ENCODE measurements at regions not wholly inside any gene's neighbourhood (a gene's known extent, or its start where the extent isn't known, plus 50 kb on each side); places are given as distances from the start of the nearest gene placed in this dataset.

DNA sequence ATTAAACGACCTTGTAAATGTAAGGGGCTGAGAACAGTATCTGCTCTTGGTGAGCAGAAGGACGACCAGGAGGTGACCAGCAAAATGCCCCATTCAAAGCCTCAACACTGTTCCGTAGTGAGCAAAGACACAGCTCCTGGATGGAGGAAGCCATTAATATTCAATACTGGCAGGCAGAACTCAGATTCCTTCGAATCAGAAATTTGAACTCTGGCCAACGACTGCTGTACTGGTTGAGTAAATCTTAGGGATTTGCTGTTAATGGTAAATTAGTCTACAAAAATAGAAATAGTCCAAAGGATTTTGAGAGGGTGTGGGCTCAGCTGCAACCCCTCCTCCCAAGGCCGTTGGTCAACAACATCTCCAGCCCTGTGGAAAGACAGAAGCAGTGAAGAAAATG lies 130.5 kb upstream of the PFKP start:
- H3K4me1 Mint-ChIP-seq: no peaks in the 10 kb centered on the region
- CTCF ChIA-PET: interaction anchor here (1.3 kb wide), 1 partner anchor 10 kb away, joined by 4 read pairs; no protein-coding TSS in a partner anchor
- no peaks in the 10 kb centered on the region for H3K36me3 Mint-ChIP-seq (ENCODE audit: low read depth)

DNA sequence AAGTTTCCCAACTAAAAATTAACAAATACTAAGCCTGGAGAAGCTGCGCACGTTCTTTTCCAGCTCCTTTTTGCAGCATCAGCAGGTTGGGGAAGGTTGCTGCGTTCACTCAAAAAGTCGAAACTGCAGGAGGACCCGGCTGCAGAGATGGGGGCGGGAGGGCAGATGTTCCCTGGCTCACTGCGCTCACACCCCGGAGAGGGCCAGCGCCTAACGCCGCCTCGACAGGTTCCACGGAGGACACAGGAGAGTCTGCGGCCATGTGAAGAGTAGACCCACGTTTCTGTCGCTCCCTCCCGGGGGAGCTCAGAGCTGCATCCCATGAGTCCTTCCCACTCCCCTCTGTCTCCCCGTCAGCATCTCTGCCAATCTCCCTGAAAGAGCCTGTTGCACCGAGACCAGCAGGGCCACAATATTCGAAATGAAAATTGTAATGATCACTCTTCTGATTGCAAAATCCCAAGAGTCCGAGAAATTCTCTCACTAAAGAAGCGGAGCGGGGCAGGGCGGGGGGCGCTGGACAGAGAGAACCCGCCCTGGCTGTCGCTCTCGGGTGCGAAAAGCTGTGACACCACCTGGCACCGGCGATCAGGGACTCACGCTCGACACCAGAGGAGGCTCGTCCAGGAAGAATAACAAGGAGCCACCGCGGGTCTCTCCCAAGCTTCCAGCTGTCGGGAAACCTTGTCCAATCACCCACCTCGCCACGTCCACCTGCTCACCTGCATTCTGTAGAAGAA lies 131.5 kb upstream of the PFKP start:
- no peaks in the 10 kb centered on the region for H3K36me3 Mint-ChIP-seq (ENCODE audit: low read depth)
- no peak overlapping the region for H3K27ac Mint-ChIP-seq
- peaks cover 13% of the 10 kb centered on the region for H3K27me3 Mint-ChIP-seq
- H3K4me1 Mint-ChIP-seq: no peaks in the 10 kb centered on the region
- ChIA-PET CTCF (no interaction called here), POLR2A (no interaction called here)
- H3K4me3 Mint-ChIP-seq: no peak overlapping the region
- DNase-seq: no peak
- no peaks in the 10 kb centered on the region for H3K9me3 Mint-ChIP-seq

More for the DNA sequence above, 130.5 kb upstream of the PFKP start:
- Mint-ChIP-seq H3K27ac (no peak overlapping the region), H3K9me3 (no peaks in the 10 kb centered on the region), H3K27me3 (peaks cover 19% of the 10 kb centered on the region), H3K4me3 (no peak overlapping the region)
- POLR2A ChIA-PET: no interaction called here
- DNase-seq: no peak

DNA sequence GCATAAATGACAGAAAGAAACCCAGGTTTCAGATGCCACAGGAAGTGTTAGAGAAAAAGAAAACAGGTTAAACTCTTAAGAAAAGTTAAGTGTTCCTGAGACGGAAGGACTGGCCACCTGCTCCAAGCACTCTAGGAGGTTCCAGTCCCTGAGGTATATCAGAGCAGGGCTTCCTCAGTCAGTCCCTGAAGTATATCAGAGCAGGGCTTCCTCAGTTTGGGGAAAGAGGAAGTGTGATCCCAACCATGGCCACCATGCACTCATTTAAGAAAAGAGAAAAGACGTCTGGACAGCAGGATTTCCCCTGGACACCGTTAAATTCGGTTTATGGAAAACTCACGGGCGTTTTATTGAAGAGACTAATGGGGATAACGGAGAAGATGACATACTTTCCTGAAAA lies 133.4 kb upstream of the PFKP start:
- DNase-seq: no peak
- ChIA-PET CTCF (no interaction called here), POLR2A (no interaction called here)
- Mint-ChIP-seq H3K4me3 (no peak overlapping the region), H3K27me3 (peaks cover 6% of the 10 kb centered on the region), H3K36me3 (ENCODE audit: low read depth) (no peaks in the 10 kb centered on the region), H3K27ac (no peak overlapping the region), H3K4me1 (no peaks in the 10 kb centered on the region), H3K9me3 (no peaks in the 10 kb centered on the region)

DNA sequence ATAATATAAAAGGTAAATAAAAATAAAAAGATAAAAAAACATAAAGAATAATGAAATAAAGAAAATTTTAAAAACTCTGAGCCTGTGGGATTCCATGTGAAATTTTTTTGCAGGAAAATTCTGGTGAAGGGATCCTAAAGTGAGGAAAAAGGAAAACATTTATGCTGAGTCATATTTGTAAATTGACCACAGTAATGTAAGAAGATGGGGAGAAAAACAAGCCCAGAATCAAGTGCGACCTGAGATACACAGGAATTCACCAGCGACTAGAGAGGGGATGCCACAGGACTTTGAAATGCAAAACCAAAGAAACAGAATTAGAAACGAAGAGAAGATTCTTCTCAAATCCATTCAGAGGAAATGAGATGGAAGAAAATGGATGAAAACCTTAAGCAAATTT lies 133.8 kb upstream of the PFKP start:
- ChIA-PET POLR2A (no interaction called here), CTCF (no interaction called here)
- Mint-ChIP-seq H3K4me1 (no peaks in the 10 kb centered on the region), H3K27ac (no peak overlapping the region), H3K9me3 (no peaks in the 10 kb centered on the region), H3K27me3 (peaks cover 3% of the 10 kb centered on the region), H3K4me3 (no peak overlapping the region), H3K36me3 (ENCODE audit: low read depth) (no peaks in the 10 kb centered on the region)
- DNase-seq: no peak

DNA sequence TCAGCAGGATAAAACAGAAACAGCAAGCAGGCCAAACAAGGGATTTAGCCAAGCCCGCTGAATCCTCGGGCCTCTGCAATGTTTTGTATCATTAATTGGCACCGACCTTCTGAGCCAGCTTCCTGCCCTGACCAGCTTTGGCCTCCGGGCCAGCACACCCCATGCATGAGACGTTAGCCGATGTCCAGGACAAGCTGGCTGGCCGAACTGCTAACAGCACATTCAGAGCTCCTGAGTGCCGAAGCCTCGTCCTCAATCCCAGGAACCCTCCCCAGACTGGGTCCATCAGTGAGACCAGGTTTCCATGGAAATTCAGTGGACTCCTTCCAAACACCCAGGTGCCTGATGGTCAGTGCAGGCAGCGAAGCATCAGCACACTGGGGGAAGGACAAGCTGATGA lies 134.3 kb upstream of the PFKP start:
- no peak for DNase-seq
- Mint-ChIP-seq H3K36me3 (ENCODE audit: low read depth) (no peaks in the 10 kb centered on the region), H3K4me3 (no peak overlapping the region), H3K27ac (no peak overlapping the region), H3K4me1 (no peaks in the 10 kb centered on the region), H3K27me3 (peaks cover 2% of the 10 kb centered on the region), H3K9me3 (no peaks in the 10 kb centered on the region)
- ChIA-PET POLR2A (no interaction called here), CTCF (no interaction called here)

DNA sequence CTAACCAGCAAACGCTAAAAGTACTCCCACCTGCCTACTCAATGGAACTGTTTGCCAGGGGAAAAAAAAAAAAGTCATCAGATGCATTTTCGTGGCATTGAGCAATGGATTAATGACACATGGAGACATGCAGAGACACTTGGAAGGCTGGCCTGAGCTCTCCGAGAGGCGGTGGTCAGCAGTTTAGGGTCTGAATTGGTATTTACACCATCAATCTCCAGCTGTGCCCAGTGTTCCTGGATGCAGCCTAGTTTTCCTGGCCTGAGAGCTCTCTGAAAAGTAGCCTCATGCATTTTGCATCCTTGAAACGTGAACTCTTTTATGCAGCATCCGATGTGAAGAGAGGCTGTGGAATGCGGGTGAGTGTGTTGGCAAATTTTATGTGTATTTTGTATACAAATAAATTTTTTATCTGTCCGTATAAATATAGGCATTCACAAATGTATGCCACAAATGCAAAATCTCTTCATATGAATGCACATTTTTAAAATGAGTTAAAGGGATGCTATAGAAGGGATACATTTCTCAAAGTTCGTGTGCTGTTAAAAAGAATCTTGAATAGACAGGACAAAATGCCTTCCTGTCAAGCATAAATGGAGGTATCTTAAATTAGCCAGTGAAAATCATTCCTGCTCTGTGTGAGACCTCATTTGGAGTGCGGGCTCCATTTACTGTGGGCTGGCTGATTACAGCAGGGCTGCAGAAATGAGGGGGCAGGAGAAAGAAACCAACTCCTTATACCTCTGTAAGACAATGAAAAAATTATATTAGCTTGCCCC lies 137.7 kb upstream of the PFKP start:
- Mint-ChIP-seq H3K4me1 (peaks cover 7% of the 10 kb centered on the region), H3K27ac (no peak overlapping the region), H3K27me3 (peaks cover 6% of the 10 kb centered on the region), H3K36me3 (ENCODE audit: low read depth) (no peaks in the 10 kb centered on the region), H3K4me3 (no peak overlapping the region), H3K9me3 (no peaks in the 10 kb centered on the region)
- ChIA-PET POLR2A (no interaction called here), CTCF (interaction anchor here (0.6 kb wide), 1 partner anchor 134 kb away, joined by 3 read pairs; no protein-coding TSS in a partner anchor)
- DNase-seq: no peak

DNA sequence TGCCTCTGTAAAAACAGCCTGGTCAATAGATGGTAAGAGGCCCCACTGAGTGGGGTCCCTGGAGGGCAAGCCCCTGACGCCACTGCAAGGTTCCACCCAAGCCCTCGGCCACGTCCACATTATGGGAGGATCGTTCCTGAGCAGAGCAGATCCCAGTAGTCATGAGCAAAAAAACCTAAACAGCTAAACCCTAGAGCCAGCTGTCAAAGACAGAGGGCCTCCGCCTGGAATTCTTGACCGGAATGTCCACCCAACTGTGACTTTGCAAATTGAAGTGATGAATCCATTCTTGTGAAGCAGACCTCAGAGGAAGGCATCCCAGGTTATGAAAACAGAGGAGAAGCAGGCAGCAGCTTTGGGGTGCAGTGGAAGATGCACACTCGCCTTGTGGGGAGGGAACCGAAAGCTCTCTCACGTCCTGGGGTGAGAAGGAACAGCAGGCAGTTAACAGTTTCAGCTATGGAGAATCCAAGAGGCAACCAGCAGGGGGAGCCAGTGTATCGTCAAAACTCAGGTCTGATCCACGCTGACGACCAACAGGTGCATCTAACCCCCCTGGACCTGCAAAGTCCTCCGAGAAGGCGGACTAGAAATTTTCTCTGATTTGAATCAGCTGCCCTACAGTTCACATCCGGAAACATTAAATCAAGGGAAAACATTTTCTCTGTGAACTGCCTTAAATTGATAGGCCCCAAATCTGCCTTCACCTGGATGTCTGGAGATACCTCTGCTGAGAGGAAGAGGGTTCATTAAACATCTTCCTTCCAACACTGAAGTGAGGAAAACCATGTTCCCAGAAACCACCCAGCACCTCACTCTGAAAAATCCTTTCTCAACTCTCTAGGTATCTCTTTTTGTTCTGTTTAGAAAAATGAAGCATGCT lies 139.1 kb upstream of the PFKP start:
- H3K4me3 Mint-ChIP-seq: no peak overlapping the region
- ChIA-PET POLR2A (no interaction called here), CTCF (interaction anchor here (1.2 to 2.0 kb wide), 3 partner anchors 9 to 143 kb away, joined by 4 to 7 read pairs (median 4); no protein-coding TSS in a partner anchor)
- peaks cover 3% of the 10 kb centered on the region for H3K27me3 Mint-ChIP-seq
- no peaks in the 10 kb centered on the region for H3K9me3 Mint-ChIP-seq
- DNase-seq: peak; percentile 74
- H3K36me3 Mint-ChIP-seq (ENCODE audit: low read depth): no peaks in the 10 kb centered on the region
- no peak overlapping the region for H3K27ac Mint-ChIP-seq
- peaks cover 9% of the 10 kb centered on the region for H3K4me1 Mint-ChIP-seq

DNA sequence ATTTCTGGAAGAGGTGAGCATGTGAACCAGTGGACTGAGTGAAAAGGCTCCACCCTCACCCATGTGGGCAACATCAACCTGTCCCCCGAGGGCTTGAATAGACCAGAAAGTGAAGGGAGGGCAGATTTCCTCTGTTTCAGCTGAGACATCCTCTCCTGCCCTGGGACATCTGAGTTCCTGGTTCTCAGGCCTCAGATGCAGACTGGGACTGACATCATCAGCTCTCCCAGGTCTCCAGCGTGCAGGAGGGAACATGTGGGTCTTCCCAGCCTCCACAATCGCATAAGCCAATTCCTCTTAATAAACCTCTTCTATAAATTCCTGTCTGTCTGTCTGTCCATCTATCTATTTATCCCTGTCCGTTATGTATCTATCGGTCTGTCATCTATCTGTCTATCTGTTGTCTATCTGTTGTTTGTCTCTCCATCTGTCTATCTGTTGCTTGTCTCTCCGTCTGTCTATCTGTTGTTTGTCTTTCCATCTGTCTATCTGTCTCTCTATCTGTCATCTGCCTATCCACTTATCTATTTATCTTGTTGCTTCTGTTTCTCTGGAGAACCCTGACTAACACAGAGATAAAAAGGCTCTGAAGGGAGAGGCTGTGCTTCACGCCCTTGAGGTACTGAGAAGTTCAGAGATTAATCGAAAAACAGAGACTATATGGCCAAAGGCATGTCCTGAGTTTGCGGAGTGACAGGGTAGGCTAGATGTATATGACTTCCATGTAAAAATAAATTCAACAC lies 140.3 kb upstream of the PFKP start:
- Mint-ChIP-seq H3K4me3 (no peak overlapping the region), H3K27ac (no peak overlapping the region), H3K36me3 (ENCODE audit: low read depth) (no peaks in the 10 kb centered on the region), H3K4me1 (peaks cover 10% of the 10 kb centered on the region), H3K9me3 (no peaks in the 10 kb centered on the region), H3K27me3 (peaks cover 3% of the 10 kb centered on the region)
- ChIA-PET POLR2A (interaction anchor here (0.5 kb wide), 1 partner anchor 101 kb away, joined by 3 read pairs; no protein-coding TSS in a partner anchor), CTCF (interaction anchor here (2.0 kb wide), 1 partner anchor 10 kb away, joined by 4 read pairs; no protein-coding TSS in a partner anchor)
- DNase-seq: no peak

DNA sequence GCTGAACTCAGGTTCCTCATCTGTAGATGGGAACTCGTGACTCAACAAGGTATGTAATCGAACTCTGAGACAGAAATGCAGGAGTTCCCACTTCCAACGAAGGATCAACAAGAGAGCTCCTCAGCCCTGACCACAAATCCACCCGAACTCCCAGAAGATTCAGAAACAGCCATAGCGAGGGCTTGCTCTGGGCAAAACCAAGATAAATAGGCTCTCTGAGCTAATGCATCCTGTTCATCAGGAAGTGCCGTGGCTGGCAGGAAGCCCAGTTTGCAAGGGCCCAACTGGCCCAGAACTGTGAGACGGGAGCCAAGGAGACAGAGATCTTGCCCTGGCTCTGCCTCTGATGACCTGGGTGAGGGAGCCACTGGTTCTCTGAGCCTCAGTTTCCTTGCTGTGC lies 141.7 kb upstream of the PFKP start:
- Mint-ChIP-seq H3K27me3 (peaks cover 5% of the 10 kb centered on the region), H3K27ac (no peak overlapping the region), H3K4me1 (peaks cover 10% of the 10 kb centered on the region), H3K9me3 (no peaks in the 10 kb centered on the region), H3K4me3 (no peak overlapping the region), H3K36me3 (ENCODE audit: low read depth) (no peaks in the 10 kb centered on the region)
- ChIA-PET CTCF (interaction anchor here (1.2 kb wide), 1 partner anchor 12 kb away, joined by 3 read pairs; no protein-coding TSS in a partner anchor), POLR2A (no interaction called here)
- DNase-seq: peak; percentile 10

DNA sequence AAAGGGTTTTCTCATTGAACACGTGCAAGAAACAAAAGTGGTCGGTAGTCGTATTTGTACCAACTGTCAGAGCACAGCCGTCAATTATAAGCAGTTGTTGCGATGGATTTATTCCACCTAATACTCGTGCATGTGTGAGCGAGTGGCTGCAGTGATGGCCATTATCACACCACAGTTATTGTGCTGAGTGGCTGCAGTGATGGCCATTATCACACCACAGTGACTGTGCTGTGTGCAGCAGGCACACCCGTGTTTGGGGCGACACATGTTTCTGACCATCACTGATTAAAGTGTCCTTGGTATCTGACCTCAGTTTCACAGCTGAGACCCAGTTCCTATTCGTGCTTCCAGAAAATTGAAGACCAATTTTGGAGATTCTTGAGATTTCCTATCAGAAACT lies 142.9 kb upstream of the PFKP start:
- Mint-ChIP-seq H3K27ac (no peak overlapping the region), H3K4me3 (no peak overlapping the region), H3K9me3 (no peaks in the 10 kb centered on the region), H3K36me3 (ENCODE audit: low read depth) (no peaks in the 10 kb centered on the region), H3K4me1 (peaks cover 10% of the 10 kb centered on the region), H3K27me3 (peaks cover 6% of the 10 kb centered on the region)
- ChIA-PET CTCF (interaction anchor here (0.6 to 1.2 kb wide), 2 partner anchors 13 to 262 kb away, joined by 3 to 6 read pairs; no protein-coding TSS in a partner anchor), POLR2A (no interaction called here)
- no peak for DNase-seq

DNA sequence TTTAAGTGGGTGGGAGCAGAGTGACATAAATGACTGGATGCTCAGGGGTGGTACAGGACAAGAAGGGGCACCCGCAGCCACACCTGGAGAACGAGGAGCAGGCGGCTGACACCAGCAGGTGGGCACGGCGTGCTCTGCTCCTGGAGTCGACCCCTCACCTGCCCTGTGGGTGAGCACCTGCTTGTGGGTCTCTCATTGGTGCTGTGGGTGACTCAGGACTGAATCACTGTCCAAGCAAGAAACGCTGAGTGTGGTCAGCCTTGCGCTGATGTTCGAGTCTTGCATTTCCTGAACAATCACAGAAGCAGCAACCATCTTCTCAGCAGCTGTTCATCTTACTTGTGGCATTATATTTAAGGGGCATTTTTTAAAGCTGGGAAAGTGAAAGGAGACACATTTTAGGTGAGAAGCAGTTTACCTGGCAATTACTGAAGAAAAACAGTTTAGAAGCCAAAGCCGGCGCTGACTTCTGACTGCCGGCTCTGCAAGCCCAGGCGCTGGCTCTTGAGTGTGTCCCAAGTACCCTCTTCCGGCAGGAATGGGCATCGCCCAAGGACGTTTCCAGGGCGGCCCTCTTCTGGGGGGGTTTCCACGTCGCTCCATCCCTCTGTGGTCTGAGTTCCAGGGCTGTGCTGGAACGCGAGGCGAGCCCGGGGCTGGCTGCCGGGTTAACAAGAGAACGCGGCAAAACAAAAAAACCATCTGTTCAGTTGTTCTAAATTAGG lies 145.2 kb upstream of the PFKP start:
- Mint-ChIP-seq H3K36me3 (ENCODE audit: low read depth) (no peaks in the 10 kb centered on the region), H3K4me1 (peaks cover 10% of the 10 kb centered on the region), H3K4me3 (no peak overlapping the region), H3K27ac (no peak overlapping the region), H3K9me3 (no peaks in the 10 kb centered on the region), H3K27me3 (peaks cover 4% of the 10 kb centered on the region)
- no peak for DNase-seq
- ChIA-PET CTCF (no interaction called here), POLR2A (no interaction called here)

DNA sequence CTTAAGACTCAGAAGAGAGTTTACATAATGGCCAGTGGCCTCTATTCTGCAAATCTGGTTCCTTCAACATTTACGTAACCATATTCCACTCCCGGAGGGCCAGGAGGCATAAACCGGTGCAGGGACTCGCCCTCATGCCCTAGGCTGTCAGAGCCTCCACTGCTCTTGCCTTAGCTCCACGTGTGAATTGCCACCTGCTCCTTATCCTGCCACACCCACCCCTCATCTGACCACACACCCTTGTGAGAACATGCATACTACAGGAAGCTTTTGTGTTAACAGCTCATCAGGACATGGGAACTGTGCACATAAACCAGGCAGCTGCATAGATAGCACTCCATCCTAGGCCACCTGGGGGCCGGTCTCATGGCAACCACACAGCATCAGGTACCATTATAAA lies 146.7 kb upstream of the PFKP start:
- Mint-ChIP-seq H3K36me3 (ENCODE audit: low read depth) (no peaks in the 10 kb centered on the region), H3K4me3 (no peak overlapping the region), H3K27ac (no peak overlapping the region), H3K27me3 (peaks cover 2% of the 10 kb centered on the region), H3K4me1 (peaks cover 7% of the 10 kb centered on the region), H3K9me3 (no peaks in the 10 kb centered on the region)
- no peak for DNase-seq
- ChIA-PET CTCF (no interaction called here), POLR2A (no interaction called here)

Data from activated CD4-positive, alpha-beta T cell treated with anti-CD3 and anti-CD28 coated beads, Interleukin-2, amount 10 ng/mL, durations not matched to agents 7 days and 5 days (primary cell).